H9 (cell line): ENCODE measurements at regions not wholly inside any gene's neighbourhood (a gene's known extent, or its start where the extent isn't known, plus 50 kb on each side); places are given as distances from the start of the nearest gene placed in this dataset.

Source experiments
- DNase-seq: peaks from one replicate; pipeline ENCODE4 v3.0.0-alpha.2; 2017
- H2AFZ ChIP-seq: one replicate; pipeline ENCODE4 v1.6.1; 2013; ENCODE audit warnings: mild to moderate bottlenecking, low read length, control low read depth, moderate library complexity
- H2AK5ac ChIP-seq: 2 replicates; pipeline ENCODE4 v1.6.1; 2013; ENCODE audit warnings: low read length, control low read depth, mixed read lengths; ENCODE audit not compliant: insufficient read length
- H2BK120ac ChIP-seq: one replicate; pipeline ENCODE4 v1.6.1; 2013; ENCODE audit warnings: low read depth, mild to moderate bottlenecking, low read length, control low read depth, inconsistent platforms; ENCODE audit not compliant: poor library complexity, severe bottlenecking
- H2BK12ac ChIP-seq: 2 replicates; pipeline ENCODE4 v1.6.1; 2013; ENCODE audit warnings: low read length, control low read depth, mixed read lengths, low read depth; ENCODE audit not compliant: insufficient read length
- H2BK15ac ChIP-seq: 2 replicates; pipeline ENCODE4 v1.6.1; 2013; ENCODE audit warnings: low read depth, low read length, control low read depth
- H2BK20ac ChIP-seq: one replicate; pipeline ENCODE4 v1.6.1; 2013; ENCODE audit warnings: low read depth, mild to moderate bottlenecking, low read length, control low read depth, inconsistent platforms; ENCODE audit not compliant: poor library complexity, severe bottlenecking
- H2BK5ac ChIP-seq: 2 replicates; pipeline ENCODE4 v1.6.1; 2013; ENCODE audit warnings: low read length, control low read depth, mixed read lengths; ENCODE audit not compliant: insufficient read length
- H3K14ac ChIP-seq: 2 replicates; pipeline ENCODE4 v1.6.1; 2013; ENCODE audit warnings: low read length, control low read depth; ENCODE audit not compliant: insufficient read depth
- H3K18ac ChIP-seq: 2 replicates; pipeline ENCODE4 v1.6.1; 2013; ENCODE audit warnings: low read depth, mild to moderate bottlenecking, mixed read lengths, low read length, control low read depth; ENCODE audit not compliant: insufficient read length
- H3K23ac ChIP-seq: 2 replicates; pipeline ENCODE4 v1.6.1; 2013; ENCODE audit warnings: low read length, control low read depth, mixed read lengths, low read depth; ENCODE audit not compliant: insufficient read length
- H3K23me2 ChIP-seq: 2 replicates; pipeline ENCODE4 v1.6.1; 2013; ENCODE audit warnings: low read depth, mild to moderate bottlenecking, mixed read lengths, low read length, control low read depth; ENCODE audit not compliant: insufficient read length, poor library complexity, severe bottlenecking
- H3K27ac ChIP-seq: 2 replicates; pipeline ENCODE4 v1.5.1; 2013; ENCODE audit warnings: low read length, control low read depth, mixed read lengths, low read depth; ENCODE audit not compliant: insufficient read length
- H3K27me3 ChIP-seq: 2 replicates; pipeline ENCODE4 v1.6.1; 2013; ENCODE audit warnings: low read length, control low read depth, inconsistent platforms; ENCODE audit not compliant: insufficient read depth
- H3K4ac ChIP-seq: 2 replicates; pipeline ENCODE4 v1.6.1; 2013; ENCODE audit warnings: low read depth, mild to moderate bottlenecking, control low read depth, inconsistent platforms, low read length, moderate library complexity
- H3K4me1 ChIP-seq: 2 replicates; pipeline ENCODE4 v1.6.1; 2013; ENCODE audit warnings: low read length, control low read depth, inconsistent platforms; ENCODE audit not compliant: insufficient read depth
- H3K4me2 ChIP-seq: 2 replicates; pipeline ENCODE4 v1.6.1; 2013; ENCODE audit warnings: low read length, control low read depth, mixed read lengths; ENCODE audit not compliant: insufficient read length, insufficient read depth
- H3K56ac ChIP-seq: 2 replicates; pipeline ENCODE4 v1.6.1; 2013; ENCODE audit warnings: low read depth, mild to moderate bottlenecking, mixed read lengths, low read length, control low read depth; ENCODE audit not compliant: insufficient read length
- H3K79me1 ChIP-seq: 2 replicates; pipeline ENCODE4 v1.6.1; 2013; ENCODE audit warnings: low read depth, mild to moderate bottlenecking, moderate library complexity, low read length, control low read depth, inconsistent platforms; ENCODE audit not compliant: insufficient read depth, poor library complexity, severe bottlenecking
- H3K79me2 ChIP-seq: 2 replicates; pipeline ENCODE4 v1.6.1; 2013; ENCODE audit warnings: low read length, control low read depth, inconsistent platforms; ENCODE audit not compliant: insufficient read depth
- H3K9ac ChIP-seq: 2 replicates; pipeline ENCODE4 v1.6.1; 2013; ENCODE audit warnings: low read length, control low read depth, mixed read lengths; ENCODE audit not compliant: insufficient read length; ENCODE audit errors: extremely low read depth
- H3K9me3 ChIP-seq: one replicate; pipeline ENCODE4 v1.6.1; 2013; ENCODE audit warnings: low read depth, low read length, inconsistent platforms; ENCODE audit not compliant: control insufficient read depth
- H3T11ph ChIP-seq: one replicate; pipeline ENCODE4 v1.6.1; 2013; ENCODE audit warnings: mild to moderate bottlenecking, low read length, control low read depth, inconsistent platforms
- H4K20me1 ChIP-seq: one replicate; pipeline ENCODE4 v1.6.1; 2013; ENCODE audit not compliant: control insufficient read depth, insufficient read length, insufficient read depth
- H4K5ac ChIP-seq: 2 replicates; pipeline ENCODE4 v1.6.1; 2013; ENCODE audit warnings: low read depth, mild to moderate bottlenecking, mixed read lengths, low read length, control low read depth; ENCODE audit not compliant: insufficient read length
- H4K8ac ChIP-seq: replicated peaks from 2 replicates; pipeline ENCODE4 v1.6.1; 2013; ENCODE audit warnings: low read length, control low read depth, mixed read lengths, low read depth; ENCODE audit not compliant: insufficient read length
- H4K91ac ChIP-seq: 2 replicates; pipeline ENCODE4 v1.6.1; 2013; ENCODE audit warnings: low read depth, mild to moderate bottlenecking, moderate library complexity, mixed read lengths, low read length, control low read depth; ENCODE audit not compliant: insufficient read length
- H3K27ac Mint-ChIP-seq, 3 experiments: 2 replicates in 2 of 3; 3 replicates in 1 of 3; pipeline ENCODE4 v1.8.0; 2020 to 2021; ENCODE audit warnings: mixed read lengths in 3 of 3, mild to moderate bottlenecking in 1 of 3, moderate library complexity in 1 of 3
- H3K27me3 Mint-ChIP-seq: 2 replicates; pipeline ENCODE4 v1.8.0; 2021; ENCODE audit warnings: low read depth, mild to moderate bottlenecking, moderate library complexity, mixed read lengths
- H3K36me3 Mint-ChIP-seq, 3 experiments: 2 replicates in 2 of 3; 3 replicates in 1 of 3; pipeline ENCODE4 v1.8.0; 2020 to 2021; ENCODE audit warnings: low read depth in 3 of 3, mixed read lengths in 3 of 3; ENCODE audit not compliant: insufficient read depth in 1 of 3
- H3K4me1 Mint-ChIP-seq, 2 experiments: 2 replicates each; pipeline ENCODE4 v1.8.0; 2020; ENCODE audit warnings: mixed read lengths in 2 of 2
- H3K4me3 Mint-ChIP-seq, 2 experiments: 2 replicates in 1 of 2; 3 replicates in 1 of 2; pipeline ENCODE4 v1.8.0; 2020 to 2021; ENCODE audit warnings: mild to moderate bottlenecking in 2 of 2, mixed read lengths in 2 of 2, moderate library complexity in 1 of 2
- H3K9me3 Mint-ChIP-seq, 2 experiments: 2 replicates in 1 of 2; 3 replicates in 1 of 2; pipeline ENCODE4 v1.8.0; 2020; ENCODE audit warnings: mild to moderate bottlenecking in 2 of 2, mixed read lengths in 2 of 2, moderate library complexity in 1 of 2
- CTCF ChIP-seq: fragments of 200-600 bp; sonication (generic); conservative IDR thresholded peaks from 3 replicates; pipeline ENCODE4 v1.8.0; 2021; ENCODE audit warnings: antibody characterized with exemption, mild to moderate bottlenecking
- WGBS: extraction: QIAGEN DNeasy Blood & Tissue Kit; methylation state at CpG from one replicate; pipeline ENCODE4 v1.1.7; 2013; ENCODE audit warnings: missing lambda C conversion rate, low lambda C conversion rate, mixed read lengths; ENCODE audit not compliant: insufficient read length; ENCODE audit errors: extremely low coverage; 5-methylcytosine and 5-hydroxymethylcytosine counted together

DNA sequence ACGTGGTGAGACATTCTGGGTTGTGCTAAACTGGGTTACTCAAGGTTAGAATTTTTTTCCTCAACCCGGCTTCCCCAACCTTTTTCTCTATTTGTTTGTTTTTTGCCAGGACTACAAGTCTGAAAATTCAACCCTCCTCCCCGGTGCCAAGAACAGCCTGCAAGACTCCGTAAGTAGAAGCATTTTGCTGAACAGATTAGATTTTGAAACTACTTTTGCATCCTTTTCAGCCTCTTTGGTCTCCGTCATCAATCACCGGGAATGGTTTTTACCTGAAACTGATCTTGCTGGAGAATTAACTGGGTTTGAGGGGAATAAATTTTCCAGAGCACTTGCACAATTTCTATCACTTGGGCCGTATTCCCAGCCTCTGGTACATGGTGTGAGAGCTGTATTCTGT is 501.2 kb upstream of the EEF2KMT start:
- Histone ChIP-seq H3K27me3 (no peaks in the 10 kb centered on the region), H2BK20ac (no peak overlapping the region), H2BK15ac (no peak overlapping the region), H4K91ac (no peak overlapping the region), H3K4ac (no peak overlapping the region), H3K14ac (no peak overlapping the region), H3K56ac (no peak overlapping the region), H2AFZ (no peak overlapping the region), H2AK5ac (no peak overlapping the region), H3K9ac (no peak overlapping the region), H3K27ac (no peak overlapping the region), H2BK5ac (no peak overlapping the region), H3K9me3 (no peaks in the 10 kb centered on the region), H4K5ac (no peak overlapping the region), H3K79me1 (no peaks in the 10 kb centered on the region), H3K4me1 (peaks cover 5% of the 10 kb centered on the region; the same call in 1 of the 2 replicates), H2BK120ac (no peak overlapping the region), H2BK12ac (no peak overlapping the region), H3K18ac (no peak overlapping the region), H3K4me2 (no peak overlapping the region), H4K20me1 (no peaks in the 10 kb centered on the region), H4K8ac (no peak overlapping the region), H3K79me2 (no peaks in the 10 kb centered on the region), H3K23me2 (no peaks in the 10 kb centered on the region), H3T11ph (no peak overlapping the region), H3K23ac (no peak overlapping the region)
- Mint-ChIP-seq H3K36me3 (peaks cover 0 to 3% (median 3%) of the 10 kb centered on the region in 3 experiments; a peak in 3 of 7 replicates), H3K9me3 (peaks cover 4 to 8% of the 10 kb centered on the region in 2 experiments; a peak in 4 of 5 replicates), H3K27me3 (no peaks in the 10 kb centered on the region; the same call in 1 of the 2 replicates), H3K27ac (no peak overlapping the region; a peak in 1 of 7 replicates), H3K4me1 (peaks cover 7 to 10% of the 10 kb centered on the region in 2 experiments), H3K4me3 (no peak overlapping the region)
- DNase-seq = no peak
- no peak for TF ChIP-seq CTCF
- WGBS = no CpG with 5 or more reads among the region's 7 CpGs
